Neuron (in vitro differentiated cells): ENCODE measurements at regions not wholly inside any gene's neighbourhood (a gene's known extent, or its start where the extent isn't known, plus 50 kb on each side); places are given as distances from the start of the nearest gene placed in this dataset.

Source experiments
- H2AFZ ChIP-seq: one replicate; pipeline ENCODE4 v1.6.1; 2013; ENCODE audit warnings: low read depth, mild to moderate bottlenecking, inconsistent platforms, low read length, moderate library complexity
- H3K27me3 ChIP-seq: one replicate; pipeline ENCODE4 v1.6.1; 2013; ENCODE audit warnings: low read length; ENCODE audit not compliant: insufficient read depth
- H3K36me3 ChIP-seq: one replicate; pipeline ENCODE4 v1.6.1; 2013; ENCODE audit warnings: low read length; ENCODE audit not compliant: insufficient read depth
- H3K4me1 ChIP-seq: one replicate; pipeline ENCODE4 v1.6.1; 2013; ENCODE audit warnings: low read length; ENCODE audit not compliant: insufficient read depth
- H3K4me3 ChIP-seq: 2 replicates; pipeline ENCODE4 v1.5.1; 2013; ENCODE audit warnings: mild to moderate bottlenecking, low read length, moderate library complexity
- H3K9me3 ChIP-seq: one replicate; pipeline ENCODE4 v1.6.1; 2013; ENCODE audit warnings: low read length

- peaks cover 13% of the 10 kb centered on the region for H3K4me1 ChIP-seq
- no peak overlapping the region for H2AFZ ChIP-seq
- H3K4me3 ChIP-seq: no peak overlapping the region
- H3K36me3 ChIP-seq: no peaks in the 10 kb centered on the region
- H3K27me3 ChIP-seq: peaks cover 3% of the 10 kb centered on the region
- no peaks in the 10 kb centered on the region for H3K9me3 ChIP-seq
These were observed 149.2 kb upstream of the LYZL2 start for GRCh38 chr10:30778769-30779168.

GRCh38 chr10:30775779-30776591 lies 146.4 kb upstream of the LYZL2 start:
- H3K4me3 ChIP-seq: no peak overlapping the region
- peaks cover under 1% of the 10 kb centered on the region for H3K4me1 ChIP-seq
- no peaks in the 10 kb centered on the region for H3K36me3 ChIP-seq
- peaks cover 3% of the 10 kb centered on the region for H3K9me3 ChIP-seq
- no peak overlapping the region for H2AFZ ChIP-seq
- peaks cover 3% of the 10 kb centered on the region for H3K27me3 ChIP-seq

GRCh38 chr10:30774261-30774660 lies 144.7 kb upstream of the LYZL2 start:
- Histone ChIP-seq H3K4me3 (no peak overlapping the region), H3K9me3 (peaks cover 12% of the 10 kb centered on the region), H3K27me3 (no peaks in the 10 kb centered on the region), H3K36me3 (no peaks in the 10 kb centered on the region), H2AFZ (no peak overlapping the region), H3K4me1 (no peaks in the 10 kb centered on the region)

DNA sequence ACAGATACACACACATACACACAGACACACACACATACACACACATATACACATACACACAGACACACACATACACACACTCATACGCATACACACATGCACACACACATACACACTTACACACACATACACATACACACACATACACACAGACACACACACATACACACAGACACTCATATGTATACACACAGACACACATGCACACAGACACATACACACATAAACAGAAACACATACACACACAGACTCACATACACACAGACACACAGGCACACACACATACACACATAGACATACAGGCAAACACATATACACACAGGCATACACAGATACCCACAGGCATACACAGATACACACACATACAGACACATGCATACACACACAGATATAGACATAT lies 143.9 kb upstream of the LYZL2 start:
- H3K4me3 ChIP-seq: no peak overlapping the region

GRCh38 chr10:30770816-30771215 lies 141.3 kb upstream of the LYZL2 start:
- Histone ChIP-seq H3K36me3 (no peaks in the 10 kb centered on the region), H3K27me3 (no peaks in the 10 kb centered on the region), H3K4me1 (no peaks in the 10 kb centered on the region), H3K4me3 (no peak overlapping the region), H2AFZ (no peak overlapping the region), H3K9me3 (peaks cover 12% of the 10 kb centered on the region)

More for the DNA sequence above, 143.9 kb upstream of the LYZL2 start:
- Histone ChIP-seq H3K36me3 (no peaks in the 10 kb centered on the region), H2AFZ (no peak overlapping the region), H3K4me1 (no peaks in the 10 kb centered on the region), H3K9me3 (peaks cover 12% of the 10 kb centered on the region), H3K27me3 (no peaks in the 10 kb centered on the region)

DNA sequence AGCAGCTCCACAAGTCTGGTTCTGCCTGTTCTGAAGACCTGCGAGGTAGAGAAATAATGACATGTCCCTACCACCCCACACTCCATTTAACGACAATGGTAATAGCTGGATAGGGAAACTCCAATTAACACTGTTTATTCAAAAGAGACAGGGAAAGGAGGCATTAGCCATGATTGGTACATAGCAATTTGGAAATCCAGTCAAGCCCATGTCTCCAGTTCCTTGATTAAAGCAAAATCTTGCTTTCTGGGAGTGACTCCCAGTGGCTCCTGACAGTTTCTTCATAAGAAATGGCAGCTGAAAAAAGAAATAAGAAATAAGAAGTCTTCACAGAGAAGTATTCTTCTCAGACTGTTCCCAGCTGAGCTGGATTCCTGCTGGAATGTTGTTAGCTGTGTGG lies 140.7 kb upstream of the LYZL2 start:
- no peaks in the 10 kb centered on the region for H3K36me3 ChIP-seq
- H3K9me3 ChIP-seq: peaks cover 12% of the 10 kb centered on the region
- no peak overlapping the region for H2AFZ ChIP-seq
- no peaks in the 10 kb centered on the region for H3K27me3 ChIP-seq
- no peaks in the 10 kb centered on the region for H3K4me1 ChIP-seq
- no peak overlapping the region for H3K4me3 ChIP-seq

GRCh38 chr10:30769361-30769760 lies 139.8 kb upstream of the LYZL2 start:
- H3K27me3 ChIP-seq: no peaks in the 10 kb centered on the region
- no peaks in the 10 kb centered on the region for H3K4me1 ChIP-seq
- no peak overlapping the region for H3K4me3 ChIP-seq
- H3K9me3 ChIP-seq: peaks cover 12% of the 10 kb centered on the region
- H2AFZ ChIP-seq: no peak overlapping the region
- H3K36me3 ChIP-seq: no peaks in the 10 kb centered on the region

DNA sequence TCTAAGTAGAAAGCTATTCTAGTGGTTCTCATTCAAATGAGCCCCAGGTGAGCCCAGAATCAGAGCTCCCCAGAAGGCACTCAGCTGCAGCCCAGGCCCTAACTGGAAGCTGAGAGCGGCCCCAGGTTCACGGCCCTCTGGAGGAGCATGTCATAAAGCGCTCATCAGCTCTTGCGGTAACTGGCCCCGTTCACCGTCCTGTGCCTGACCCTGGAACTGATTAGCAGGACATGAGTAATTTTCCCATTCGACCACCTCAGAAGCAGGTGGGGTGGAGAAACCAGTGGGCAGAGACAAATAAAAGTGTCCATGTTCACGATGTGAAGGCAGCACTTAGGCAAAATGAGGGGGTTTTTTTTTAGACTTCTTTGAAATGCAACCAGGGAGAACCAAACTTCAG lies 136.1 kb upstream of the LYZL2 start:
- no peaks in the 10 kb centered on the region for H3K4me1 ChIP-seq
- no peak overlapping the region for H3K4me3 ChIP-seq
- H3K27me3 ChIP-seq: no peaks in the 10 kb centered on the region
- H3K9me3 ChIP-seq: peaks cover 9% of the 10 kb centered on the region
- H2AFZ ChIP-seq: no peak overlapping the region
- H3K36me3 ChIP-seq: no peaks in the 10 kb centered on the region

- Histone ChIP-seq H3K4me3 (no peak overlapping the region), H3K4me1 (no peaks in the 10 kb centered on the region), H3K36me3 (no peaks in the 10 kb centered on the region), H3K9me3 (peaks cover 7% of the 10 kb centered on the region), H3K27me3 (no peaks in the 10 kb centered on the region), H2AFZ (no peak overlapping the region)
These were observed 135.6 kb upstream of the LYZL2 start for GRCh38 chr10:30765022-30765615.

- peaks cover 3% of the 10 kb centered on the region for H3K9me3 ChIP-seq
- no peak overlapping the region for H3K4me3 ChIP-seq
These were observed 134.4 kb upstream of the LYZL2 start for GRCh38 chr10:30763918-30764317.

DNA sequence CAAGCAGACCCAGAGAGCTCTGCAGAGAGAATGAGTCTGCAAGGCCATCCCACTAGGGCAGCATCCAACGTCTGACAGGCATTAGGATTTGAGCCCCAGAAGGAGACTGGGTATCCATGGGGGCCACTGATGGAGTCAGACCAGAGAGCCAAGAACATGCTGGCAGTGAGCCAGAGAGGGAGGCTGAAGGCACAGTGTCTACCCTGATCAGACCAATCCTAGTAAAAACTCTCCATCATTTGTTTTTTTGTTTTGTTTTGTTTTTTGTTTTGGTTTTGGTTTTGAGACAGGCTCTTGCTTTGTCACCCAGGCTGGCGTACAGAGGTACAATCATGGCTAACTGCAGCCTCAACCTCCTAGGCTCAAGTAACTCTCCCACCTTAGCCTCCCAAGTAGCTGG lies 133.1 kb upstream of the LYZL2 start:
- Histone ChIP-seq H3K9me3 (peaks cover 3% of the 10 kb centered on the region), H3K27me3 (no peaks in the 10 kb centered on the region), H2AFZ (no peak overlapping the region), H3K4me3 (no peak overlapping the region), H3K36me3 (no peaks in the 10 kb centered on the region), H3K4me1 (no peaks in the 10 kb centered on the region)

More at GRCh38 chr10:30763918-30764317, 134.4 kb upstream of the LYZL2 start:
- H2AFZ ChIP-seq: no peak overlapping the region
- H3K4me1 ChIP-seq: no peaks in the 10 kb centered on the region
- H3K36me3 ChIP-seq: no peaks in the 10 kb centered on the region
- H3K27me3 ChIP-seq: no peaks in the 10 kb centered on the region

DNA sequence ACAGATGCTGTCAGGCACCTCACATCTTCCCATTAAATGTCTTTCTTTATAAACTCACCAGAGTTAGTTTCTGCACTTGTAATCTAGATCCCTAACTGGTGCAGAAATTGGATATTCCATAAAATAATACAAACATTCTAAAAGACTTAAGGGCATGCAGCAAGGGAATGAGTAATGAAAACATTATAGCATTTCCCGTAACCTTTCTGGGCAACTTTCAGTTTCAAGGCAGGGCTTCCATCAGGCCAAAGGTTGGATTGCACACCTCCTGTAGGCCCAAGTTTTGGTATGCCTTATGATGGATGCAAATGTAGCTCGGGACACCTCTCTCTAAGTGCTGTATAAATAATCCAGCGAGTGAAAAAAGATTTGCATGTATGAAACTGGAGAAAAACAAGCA lies 129.9 kb upstream of the LYZL2 start:
- Histone ChIP-seq H3K36me3 (no peaks in the 10 kb centered on the region), H3K4me3 (no peak overlapping the region), H3K9me3 (peaks cover 3% of the 10 kb centered on the region), H2AFZ (no peak overlapping the region), H3K4me1 (no peaks in the 10 kb centered on the region), H3K27me3 (no peaks in the 10 kb centered on the region)

DNA sequence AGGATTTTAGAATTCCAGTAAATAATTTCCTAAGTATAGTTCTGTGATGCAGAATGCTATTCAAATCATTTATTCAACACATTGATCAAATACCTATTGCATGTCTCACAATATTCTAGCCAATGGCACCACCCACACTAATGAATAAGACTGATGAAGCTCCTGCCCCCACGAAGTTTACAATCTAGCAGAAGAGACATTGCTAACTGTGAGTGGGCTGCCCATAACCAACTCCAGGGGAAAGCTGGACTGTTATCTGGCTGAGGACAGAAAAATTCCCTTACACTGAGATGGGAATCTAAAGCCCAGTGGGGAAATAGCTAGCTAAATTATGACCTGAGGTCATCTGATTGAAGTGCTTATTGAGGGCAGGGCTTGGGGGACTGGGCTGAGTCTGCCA lies 128.8 kb upstream of the LYZL2 start:
- Histone ChIP-seq H3K4me1 (no peaks in the 10 kb centered on the region), H3K27me3 (no peaks in the 10 kb centered on the region), H3K36me3 (no peaks in the 10 kb centered on the region), H2AFZ (no peak overlapping the region), H3K4me3 (no peak overlapping the region), H3K9me3 (peaks cover 3% of the 10 kb centered on the region)
